ENCODE measurements at regions not wholly inside any gene's neighbourhood (a gene's known extent, or its start where the extent isn't known, plus 50 kb on each side); places are given as distances from the start of the nearest gene placed in this dataset.

- Histone ChIP-seq H3K4me3 (ENCODE audit: low read length in 2 of 2) (no peak overlapping the region), H3K9me3 (ENCODE audit: control insufficient read depth in 2 of 2, low read length in 2 of 2) (no peaks in the 10 kb centered on the region), H3K27me3 (ENCODE audit: control insufficient read depth in 2 of 2, insufficient read depth in 2 of 2, low read length in 2 of 2) (no peaks in the 10 kb centered on the region), H3K27ac (ENCODE audit: low read depth in 2 of 2, low read length in 2 of 2) (no peak overlapping the region), H3K9ac (ENCODE audit: low read depth in 1 of 2, low read length in 2 of 2) (no peak overlapping the region), H3K36me3 (ENCODE audit: control insufficient read depth in 2 of 2, insufficient read depth in 2 of 2, low read length in 2 of 2) (no peaks in the 10 kb centered on the region), H3K4me1 (ENCODE audit: control insufficient read depth in 2 of 2, insufficient read depth in 2 of 2, low read length in 2 of 2) (no peaks in the 10 kb centered on the region)
Measured at GRCh38 chr10:83371696-83372490, 767.4 kb upstream of the GHITM start.

DNA sequence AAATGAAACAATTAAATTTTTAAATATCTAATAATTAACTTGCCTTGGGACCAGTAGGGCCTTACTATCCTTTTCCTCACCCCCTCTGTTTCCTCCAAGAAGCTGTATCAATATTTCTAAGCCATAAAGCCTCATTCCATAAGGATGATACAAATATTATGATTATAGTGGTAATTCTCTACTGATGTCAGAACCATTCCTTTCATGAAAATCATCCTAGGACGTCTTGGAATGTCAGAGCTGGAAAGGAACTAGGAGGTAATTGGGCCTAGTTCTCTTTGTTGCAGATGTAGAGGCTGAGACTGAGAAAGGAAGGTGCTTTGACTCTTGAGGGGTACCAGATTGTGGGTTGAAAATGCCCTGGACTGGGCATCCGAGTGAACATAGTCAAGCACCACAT lies 766.7 kb upstream of the GHITM start:
- Histone ChIP-seq H3K27ac (ENCODE audit: low read depth in 2 of 2, low read length in 2 of 2) (no peak overlapping the region), H3K9ac (ENCODE audit: low read depth in 1 of 2, low read length in 2 of 2) (no peak overlapping the region), H3K36me3 (ENCODE audit: control insufficient read depth in 2 of 2, insufficient read depth in 2 of 2, low read length in 2 of 2) (no peaks in the 10 kb centered on the region), H3K4me1 (ENCODE audit: control insufficient read depth in 2 of 2, insufficient read depth in 2 of 2, low read length in 2 of 2) (no peaks in the 10 kb centered on the region), H3K27me3 (ENCODE audit: control insufficient read depth in 2 of 2, insufficient read depth in 2 of 2, low read length in 2 of 2) (no peaks in the 10 kb centered on the region), H3K4me3 (ENCODE audit: low read length in 2 of 2) (no peak overlapping the region), H3K9me3 (ENCODE audit: control insufficient read depth in 2 of 2, low read length in 2 of 2) (no peaks in the 10 kb centered on the region)

- Histone ChIP-seq H3K9ac (ENCODE audit: low read depth in 1 of 2, low read length in 2 of 2) (no peak overlapping the region), H3K4me3 (ENCODE audit: low read length in 2 of 2) (no peak overlapping the region), H3K4me1 (ENCODE audit: control insufficient read depth in 2 of 2, insufficient read depth in 2 of 2, low read length in 2 of 2) (no peaks in the 10 kb centered on the region), H3K9me3 (ENCODE audit: control insufficient read depth in 2 of 2, low read length in 2 of 2) (peaks cover 0 to 2% of the 10 kb centered on the region in 2 donors), H3K27me3 (ENCODE audit: control insufficient read depth in 2 of 2, insufficient read depth in 2 of 2, low read length in 2 of 2) (no peaks in the 10 kb centered on the region), H3K27ac (ENCODE audit: low read depth in 2 of 2, low read length in 2 of 2) (no peak overlapping the region), H3K36me3 (ENCODE audit: control insufficient read depth in 2 of 2, insufficient read depth in 2 of 2, low read length in 2 of 2) (no peaks in the 10 kb centered on the region)
Measured at GRCh38 chr10:83373671-83374070, 765.6 kb upstream of the GHITM start.

- Histone ChIP-seq H3K36me3 (ENCODE audit: control insufficient read depth in 2 of 2, insufficient read depth in 2 of 2, low read length in 2 of 2) (no peaks in the 10 kb centered on the region), H3K27ac (ENCODE audit: low read depth in 2 of 2, low read length in 2 of 2) (no peak overlapping the region), H3K27me3 (ENCODE audit: control insufficient read depth in 2 of 2, insufficient read depth in 2 of 2, low read length in 2 of 2) (no peaks in the 10 kb centered on the region), H3K4me3 (ENCODE audit: low read length in 2 of 2) (no peak overlapping the region), H3K9me3 (ENCODE audit: control insufficient read depth in 2 of 2, low read length in 2 of 2) (peaks cover 0 to 3% of the 10 kb centered on the region in 2 donors), H3K9ac (ENCODE audit: low read depth in 1 of 2, low read length in 2 of 2) (no peak overlapping the region), H3K4me1 (ENCODE audit: control insufficient read depth in 2 of 2, insufficient read depth in 2 of 2, low read length in 2 of 2) (no peaks in the 10 kb centered on the region)
Measured at GRCh38 chr10:83374741-83375140, 764.6 kb upstream of the GHITM start.

GRCh38 chr10:83375274-83375673 lies 764.0 kb upstream of the GHITM start:
- Histone ChIP-seq H3K27ac (ENCODE audit: low read depth in 2 of 2, low read length in 2 of 2) (no peak overlapping the region), H3K4me3 (ENCODE audit: low read length in 2 of 2) (no peak overlapping the region), H3K36me3 (ENCODE audit: control insufficient read depth in 2 of 2, insufficient read depth in 2 of 2, low read length in 2 of 2) (no peaks in the 10 kb centered on the region), H3K27me3 (ENCODE audit: control insufficient read depth in 2 of 2, insufficient read depth in 2 of 2, low read length in 2 of 2) (no peaks in the 10 kb centered on the region), H3K4me1 (ENCODE audit: control insufficient read depth in 2 of 2, insufficient read depth in 2 of 2, low read length in 2 of 2) (no peaks in the 10 kb centered on the region), H3K9me3 (ENCODE audit: control insufficient read depth in 2 of 2, low read length in 2 of 2) (peaks cover 0 to 3% of the 10 kb centered on the region in 2 donors), H3K9ac (ENCODE audit: low read depth in 1 of 2, low read length in 2 of 2) (no peak overlapping the region)

DNA sequence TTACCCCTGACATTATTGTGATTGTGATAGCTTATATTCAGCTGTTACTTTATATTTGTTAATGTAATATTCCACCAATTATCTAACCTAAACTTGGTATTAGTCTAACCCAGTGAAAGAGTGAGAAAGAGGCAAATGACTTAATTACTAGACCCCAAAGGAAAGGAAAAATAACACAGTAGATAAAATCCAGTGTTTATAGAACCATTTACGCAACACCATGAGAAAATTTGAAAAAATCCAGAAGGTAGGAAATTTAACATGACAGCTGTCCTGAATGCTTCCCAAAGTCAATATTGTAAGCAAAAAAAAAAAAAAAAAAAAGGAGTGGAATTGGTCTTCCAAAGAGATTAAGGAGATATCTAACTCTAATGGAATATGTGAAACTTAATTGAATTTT lies 741.5 kb upstream of the GHITM start:
- no peaks in the 10 kb centered on the region for H3K36me3 ChIP-seq (ENCODE audit: control insufficient read depth in 2 of 2, insufficient read depth in 2 of 2, low read length in 2 of 2)
- H3K4me1 ChIP-seq (ENCODE audit: control insufficient read depth in 2 of 2, insufficient read depth in 2 of 2, low read length in 2 of 2) = no peaks in the 10 kb centered on the region
- H3K9me3 ChIP-seq (ENCODE audit: control insufficient read depth in 2 of 2, low read length in 2 of 2) = peaks cover 0 to 4% of the 10 kb centered on the region in 2 donors
- H3K4me3 ChIP-seq (ENCODE audit: low read length in 2 of 2) = no peak overlapping the region
- no peak overlapping the region for H3K9ac ChIP-seq (ENCODE audit: low read depth in 1 of 2, low read length in 2 of 2)
- no peaks in the 10 kb centered on the region for H3K27me3 ChIP-seq (ENCODE audit: control insufficient read depth in 2 of 2, insufficient read depth in 2 of 2, low read length in 2 of 2)
- H3K27ac ChIP-seq (ENCODE audit: low read depth in 2 of 2, low read length in 2 of 2) = no peak overlapping the region

DNA sequence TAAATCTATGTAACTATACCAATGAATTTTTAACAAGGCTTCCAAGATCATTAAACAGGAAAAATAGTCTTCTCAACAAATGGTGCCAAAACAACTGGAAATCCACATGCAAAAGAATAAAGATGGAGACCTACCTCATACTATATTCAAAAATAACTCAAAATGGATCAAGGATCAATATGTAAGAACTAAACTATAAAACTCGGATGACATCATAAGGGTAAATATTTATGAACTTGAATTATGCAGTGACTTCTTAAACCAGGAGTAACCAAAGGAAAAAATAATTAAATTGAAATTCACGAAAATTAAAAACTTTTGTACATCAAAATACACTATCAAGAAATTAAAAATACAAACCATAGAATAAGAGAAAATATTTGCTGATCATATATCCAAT lies 728.7 kb upstream of the GHITM start:
- H3K27ac ChIP-seq (ENCODE audit: low read depth in 2 of 2, low read length in 2 of 2) = no peak overlapping the region

GRCh38 chr10:83425306-83425705 lies 714.0 kb upstream of the GHITM start:
- no peaks in the 10 kb centered on the region for H3K27me3 ChIP-seq (ENCODE audit: control insufficient read depth in 2 of 2, insufficient read depth in 2 of 2, low read length in 2 of 2)

More for the DNA sequence above, 728.7 kb upstream of the GHITM start:
- no peak overlapping the region for H3K4me3 ChIP-seq (ENCODE audit: low read length in 2 of 2)
- no peak overlapping the region for H3K9ac ChIP-seq (ENCODE audit: low read depth in 1 of 2, low read length in 2 of 2)
- no peaks in the 10 kb centered on the region for H3K36me3 ChIP-seq (ENCODE audit: control insufficient read depth in 2 of 2, insufficient read depth in 2 of 2, low read length in 2 of 2)
- H3K27me3 ChIP-seq (ENCODE audit: control insufficient read depth in 2 of 2, insufficient read depth in 2 of 2, low read length in 2 of 2) = no peaks in the 10 kb centered on the region
- H3K9me3 ChIP-seq (ENCODE audit: control insufficient read depth in 2 of 2, low read length in 2 of 2) = no peaks in the 10 kb centered on the region
- H3K4me1 ChIP-seq (ENCODE audit: control insufficient read depth in 2 of 2, insufficient read depth in 2 of 2, low read length in 2 of 2) = no peaks in the 10 kb centered on the region

DNA sequence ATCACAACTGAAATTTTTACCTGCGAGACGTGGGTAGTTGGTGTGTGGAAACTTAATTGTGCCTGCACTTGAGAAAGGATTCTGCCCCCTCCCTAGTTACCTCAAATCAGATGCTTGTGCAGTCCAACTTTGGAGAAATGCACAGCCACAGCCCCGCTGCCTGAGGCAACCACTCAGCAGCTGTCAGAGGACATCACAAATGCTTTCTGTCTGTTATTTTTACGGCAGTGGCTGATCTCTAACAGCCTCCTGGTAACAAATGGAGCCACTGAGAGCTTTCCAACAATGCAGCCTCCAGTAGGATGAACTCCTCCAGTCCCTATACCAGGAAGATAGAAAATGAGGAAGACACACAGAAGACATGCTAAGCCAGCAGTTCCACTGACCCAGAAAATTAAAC lies 712.2 kb upstream of the GHITM start:
- H3K9me3 ChIP-seq (ENCODE audit: control insufficient read depth in 2 of 2, low read length in 2 of 2) = no peaks in the 10 kb centered on the region
- no peaks in the 10 kb centered on the region for H3K4me1 ChIP-seq (ENCODE audit: control insufficient read depth in 2 of 2, insufficient read depth in 2 of 2, low read length in 2 of 2)
- no peak overlapping the region for H3K9ac ChIP-seq (ENCODE audit: low read depth in 1 of 2, low read length in 2 of 2)
- no peaks in the 10 kb centered on the region for H3K36me3 ChIP-seq (ENCODE audit: control insufficient read depth in 2 of 2, insufficient read depth in 2 of 2, low read length in 2 of 2)
- H3K27me3 ChIP-seq (ENCODE audit: control insufficient read depth in 2 of 2, insufficient read depth in 2 of 2, low read length in 2 of 2) = no peaks in the 10 kb centered on the region
- H3K27ac ChIP-seq (ENCODE audit: low read depth in 2 of 2, low read length in 2 of 2) = no peak overlapping the region
- no peak overlapping the region for H3K4me3 ChIP-seq (ENCODE audit: low read length in 2 of 2)

More at GRCh38 chr10:83425306-83425705, 714.0 kb upstream of the GHITM start:
- H3K36me3 ChIP-seq (ENCODE audit: control insufficient read depth in 2 of 2, insufficient read depth in 2 of 2, low read length in 2 of 2) = no peaks in the 10 kb centered on the region
- no peak overlapping the region for H3K4me3 ChIP-seq (ENCODE audit: low read length in 2 of 2)
- no peaks in the 10 kb centered on the region for H3K4me1 ChIP-seq (ENCODE audit: control insufficient read depth in 2 of 2, insufficient read depth in 2 of 2, low read length in 2 of 2)
- no peaks in the 10 kb centered on the region for H3K9me3 ChIP-seq (ENCODE audit: control insufficient read depth in 2 of 2, low read length in 2 of 2)
- no peak overlapping the region for H3K9ac ChIP-seq (ENCODE audit: low read depth in 1 of 2, low read length in 2 of 2)
- no peak overlapping the region for H3K27ac ChIP-seq (ENCODE audit: low read depth in 2 of 2, low read length in 2 of 2)

- Histone ChIP-seq H3K9ac (ENCODE audit: low read depth in 1 of 2, low read length in 2 of 2) (no peak overlapping the region), H3K36me3 (ENCODE audit: control insufficient read depth in 2 of 2, insufficient read depth in 2 of 2, low read length in 2 of 2) (no peaks in the 10 kb centered on the region), H3K4me1 (ENCODE audit: control insufficient read depth in 2 of 2, insufficient read depth in 2 of 2, low read length in 2 of 2) (no peaks in the 10 kb centered on the region), H3K9me3 (ENCODE audit: control insufficient read depth in 2 of 2, low read length in 2 of 2) (no peaks in the 10 kb centered on the region), H3K27ac (ENCODE audit: low read depth in 2 of 2, low read length in 2 of 2) (no peak overlapping the region), H3K27me3 (ENCODE audit: control insufficient read depth in 2 of 2, insufficient read depth in 2 of 2, low read length in 2 of 2) (no peaks in the 10 kb centered on the region), H3K4me3 (ENCODE audit: low read length in 2 of 2) (no peak overlapping the region)
Measured at GRCh38 chr10:83432261-83433045, 706.9 kb upstream of the GHITM start.

All from mucosa of rectum (tissue), 2 donors.